Panc1 (cell line): ENCODE measurements at regions not wholly inside any gene's neighbourhood (a gene's known extent, or its start where the extent isn't known, plus 50 kb on each side); places are given as distances from the start of the nearest gene placed in this dataset.

Experiments
- ATAC-seq: fragments of 200-7000 bp; cut with Tn5 transposase; 2 replicates; pipeline ENCODE4 v1.9.1; 2020; ENCODE audit warnings: mild to moderate bottlenecking, moderate library complexity
- BruUV-seq: library from RNA; stranded (reverse); fragments of 400-500 nt; replicated peaks from 2 replicates; lab custom pipeline; 2021; lab: Mats Ljungman, UMichigan
- CTCF ChIA-PET: fragments of 300-600 bp; sonication (Branson Sonifier 250); formaldehyde crosslinking; loops from one replicate; lab custom pipeline; 2022; ENCODE audit warnings: antibody characterized with exemption; lab: Charles Lee
- POLR2A ChIA-PET: fragments of 300-600 bp; sonication (Branson Sonifier 250); formaldehyde crosslinking; loops from one replicate; lab custom pipeline; 2022; ENCODE audit warnings: antibody characterized with exemption; lab: Charles Lee
- DNase-seq: peaks from one replicate; pipeline ENCODE4 v3.0.0-alpha.2; 2010; ENCODE audit warnings: low read depth, low spot score
- H3K27ac ChIP-seq: 2 replicates; pipeline ENCODE4 v1.5.1; 2011; ENCODE audit warnings: mild to moderate bottlenecking, low read length, inconsistent platforms
- H3K27me3 ChIP-seq: fragments of 200-500 bp; sonication (Bioruptor generic); 2 replicates; pipeline ENCODE4 v1.6.0; 2014; ENCODE audit warnings: low read length, inconsistent platforms; ENCODE audit not compliant: control insufficient read depth, insufficient read depth
- H3K36me3 ChIP-seq: fragments of 200-500 bp; sonication (Bioruptor generic); 2 replicates; pipeline ENCODE4 v1.5.1; 2014; ENCODE audit warnings: inconsistent platforms, mild to moderate bottlenecking, low read length, moderate library complexity; ENCODE audit not compliant: control insufficient read depth, insufficient read depth
- H3K4me1 ChIP-seq: 2 replicates; pipeline ENCODE4 v1.5.1; 2011; ENCODE audit warnings: inconsistent platforms, mild to moderate bottlenecking, low read length, moderate library complexity; ENCODE audit not compliant: control insufficient read depth, insufficient read depth
- H3K4me3 ChIP-seq, 2 experiments: 2 replicates each; pipeline ENCODE4 v1.5.1; 2011 to 2012; ENCODE audit warnings: low read depth in 2 of 2, low read length in 2 of 2, mild to moderate bottlenecking in 2 of 2, inconsistent platforms in 1 of 2, moderate library complexity in 1 of 2
- H3K9me3 ChIP-seq: fragments of 200-500 bp; sonication (Bioruptor generic); 2 replicates; pipeline ENCODE4 v1.5.1; 2014; ENCODE audit warnings: low read depth, mild to moderate bottlenecking, inconsistent platforms, low read length, moderate library complexity; ENCODE audit not compliant: control insufficient read depth, insufficient read depth
- CTCF ChIP-seq: fragments of 450-650 bp; IDR thresholded peaks from 2 replicates; pipeline ENCODE4 v1.5.1; 2017; ENCODE audit warnings: mild to moderate bottlenecking
- POLR2AphosphoS5 ChIP-seq: IDR thresholded peaks from 2 replicates; pipeline ENCODE4 v1.6.1; 2012; ENCODE audit warnings: mild to moderate bottlenecking, low read depth, low read length, moderate library complexity
- REST ChIP-seq, 2 experiments: IDR thresholded peaks; 2 replicates each; pipeline ENCODE4 v1.6.1; 2011 to 2012; ENCODE audit warnings: low read depth in 2 of 2, control low read depth in 1 of 2, low read length in 1 of 2, mild to moderate bottlenecking in 1 of 2, moderate library complexity in 1 of 2; ENCODE audit not compliant: insufficient read depth in 1 of 2
- SIN3A ChIP-seq: IDR thresholded peaks from 2 replicates; pipeline ENCODE4 v1.6.1; 2012; ENCODE audit warnings: low read depth, mild to moderate bottlenecking, low read length, moderate library complexity, borderline replicate concordance; ENCODE audit not compliant: insufficient read depth
- TCF7L2 ChIP-seq: IDR thresholded peaks from 2 replicates; pipeline ENCODE4 v1.6.1; 2011; ENCODE audit warnings: mild to moderate bottlenecking, low read depth, low read length, inconsistent platforms
- in situ Hi-C: cut with HindIII; loops from 2 replicates; pipeline ENCODE4 v1.10.0; 2016; ENCODE audit warnings: low sequenced_read_pairs, low pct_unique_long_range_greater_than_20kb
- intact Hi-C: fragments of 100-400 bp; cut with micrococcal nuclease; formaldehyde crosslinking; loops from one replicate; pipeline ENCODE4 v1.10.0; 2022; ENCODE audit not compliant: unreplicated experiment

GRCh38 chr6:106767271-106767670 is 137.9 kb downstream of the QRSL1 start:
- peaks cover 10% of the 10 kb centered on the region; the same call in 1 of the 2 replicates for H3K9me3 ChIP-seq
- ChIA-PET POLR2A (no interaction called here), CTCF (no interaction called here)
- no peak overlapping the region for H3K4me3 ChIP-seq
- DNase-seq, result no peak
- H3K27me3 ChIP-seq, result no peaks in the 10 kb centered on the region; the same call in 1 of the 2 replicates
- no peak overlapping the region for H3K27ac ChIP-seq
- intact Hi-C loops (no loop called here), in situ Hi-C loops (no loop called here)
- TF ChIP-seq TCF7L2, result no peak
- TF ChIP-seq CTCF, result no peak
- TF ChIP-seq POLR2AphosphoS5, result no peak
- no peaks in the 10 kb centered on the region for H3K4me1 ChIP-seq
- BruUV-seq, result no TSS peak
- H3K36me3 ChIP-seq, result no peaks in the 10 kb centered on the region
- no peak for ATAC-seq

- H3K4me1 ChIP-seq, result no peaks in the 10 kb centered on the region
- POLR2A ChIA-PET, result no interaction called here
- no peak overlapping the region for H3K27ac ChIP-seq
- intact Hi-C loops (no loop called here), in situ Hi-C loops (no loop called here)
- no TSS peak for BruUV-seq
- no peaks in the 10 kb centered on the region for H3K36me3 ChIP-seq
- no peaks in the 10 kb centered on the region; the same call in 1 of the 2 replicates for H3K27me3 ChIP-seq
- peaks cover 10% of the 10 kb centered on the region; the same call in 1 of the 2 replicates for H3K9me3 ChIP-seq
- DNase-seq (no peak), ATAC-seq (no peak)
- TF ChIP-seq SIN3A (no peak), TCF7L2 (no peak), REST (IDR thresholded peaks at IDR 0.05; ENCODE audit: insufficient read depth in 1 of 2, low read depth in 2 of 2, low read length in 1 of 2) (no peak), POLR2AphosphoS5 (no peak)
- CTCF ChIA-PET, result no interaction called here
- no peak overlapping the region for H3K4me3 ChIP-seq
Observed at GRCh38 chr6:106766201-106766600, 136.8 kb downstream of the QRSL1 start.

- POLR2A ChIA-PET, result no interaction called here
- BruUV-seq, result no TSS peak
- in situ Hi-C loops, result no loop called here
Observed at GRCh38 chr6:106765496-106765895, 136.1 kb downstream of the QRSL1 start.

More at GRCh38 chr6:106765496-106765895, 136.1 kb downstream of the QRSL1 start:
- CTCF ChIA-PET, result no interaction called here
- Histone ChIP-seq H3K4me1 (no peaks in the 10 kb centered on the region), H3K27me3 (no peaks in the 10 kb centered on the region; the same call in 1 of the 2 replicates), H3K4me3 (no peak overlapping the region), H3K27ac (no peak overlapping the region), H3K9me3 (peaks cover 8% of the 10 kb centered on the region; the same call in 1 of the 2 replicates), H3K36me3 (no peaks in the 10 kb centered on the region)
- no peak for TF ChIP-seq SIN3A
- no peak for TF ChIP-seq TCF7L2
- TF ChIP-seq CTCF, result no peak
- TF ChIP-seq REST (IDR thresholded peaks at IDR 0.05; ENCODE audit: insufficient read depth in 1 of 2, low read depth in 2 of 2, low read length in 1 of 2), result no peak
- TF ChIP-seq POLR2AphosphoS5, result no peak
- ATAC-seq, result no peak
- DNase-seq, result no peak
- intact Hi-C loops, result no loop called here
